OCI-LY3 (cell line): ENCODE measurements at regions not wholly inside any gene's neighbourhood (a gene's known extent, or its start where the extent isn't known, plus 50 kb on each side); places are given as distances from the start of the nearest gene placed in this dataset.

ENCODE experiments used
- H2AFZ ChIP-seq: fragments of 200-600, 300-600 bp; shearing (Covaris generic); 2 replicates; pipeline ENCODE4 v1.6.0; 2014; ENCODE audit warnings: antibody characterized with exemption, low read depth, low read length
- H3K27ac ChIP-seq: fragments of 200-600, 300-600 bp; sonication (generic); 2 replicates; pipeline ENCODE4 v1.5.1; 2014; ENCODE audit warnings: mild to moderate bottlenecking, low read length, moderate library complexity, mixed read lengths
- H3K27me3 ChIP-seq: fragments of 200-600, 300-600 bp; sonication (generic); 2 replicates; pipeline ENCODE4 v1.6.1; 2014; ENCODE audit warnings: low read depth, low read length, mixed read lengths
- H3K36me3 ChIP-seq: fragments of 200-600, 300-600 bp; sonication (generic); replicated peaks from 2 replicates; pipeline ENCODE3; 2014; ENCODE audit warnings: low read depth, low read length, mixed read lengths
- H3K4me1 ChIP-seq: fragments of 300-600, 200-600 bp; sonication (generic); 2 replicates; pipeline ENCODE4 v1.6.1; 2014; ENCODE audit warnings: low read length, mixed read lengths
- H3K4me2 ChIP-seq: fragments of 200-600, 300-600 bp; sonication (generic); 2 replicates; pipeline ENCODE4 v1.6.1; 2014; ENCODE audit warnings: low read length, mixed read lengths
- H3K4me3 ChIP-seq: fragments of 300-600, 200-600 bp; sonication (generic); 2 replicates; pipeline ENCODE4 v1.5.1; 2014; ENCODE audit warnings: antibody characterized with exemption, mild to moderate bottlenecking, low read length, moderate library complexity
- H3K79me2 ChIP-seq: fragments of 300-600, 200-600 bp; shearing (Covaris generic); 2 replicates; pipeline ENCODE4 v1.6.1; 2014; ENCODE audit warnings: mild to moderate bottlenecking, low read length, mixed read lengths
- H3K9ac ChIP-seq: fragments of 300-600, 200-600 bp; shearing (Covaris generic); 2 replicates; pipeline ENCODE4 v1.6.0; 2014; ENCODE audit warnings: mild to moderate bottlenecking, low read length, moderate library complexity
- H3K9me3 ChIP-seq: fragments of 200-600, 300-600 bp; shearing (Covaris generic); 2 replicates; pipeline ENCODE4 v1.6.1; 2014; ENCODE audit warnings: low read length, mixed read lengths; ENCODE audit not compliant: insufficient read depth
- H4K20me1 ChIP-seq: fragments of 200-600, 300-600 bp; sonication (generic); 2 replicates; pipeline ENCODE4 v1.6.1; 2016; ENCODE audit warnings: low read length, mixed read lengths; ENCODE audit not compliant: insufficient read depth
- CTCF ChIP-seq: fragments of 200-600, 300-600 bp; sonication (generic); IDR thresholded peaks from 2 replicates; pipeline ENCODE4 v1.5.1; 2014; ENCODE audit warnings: antibody characterized with exemption, low read length, low read depth
- EZH2phosphoT487 ChIP-seq: fragments of 200-600 bp; shearing (Covaris generic); IDR thresholded peaks from 2 replicates; pipeline ENCODE4 v1.6.1; 2018; ENCODE audit warnings: antibody characterized with exemption, mixed run types, low read depth

DNA sequence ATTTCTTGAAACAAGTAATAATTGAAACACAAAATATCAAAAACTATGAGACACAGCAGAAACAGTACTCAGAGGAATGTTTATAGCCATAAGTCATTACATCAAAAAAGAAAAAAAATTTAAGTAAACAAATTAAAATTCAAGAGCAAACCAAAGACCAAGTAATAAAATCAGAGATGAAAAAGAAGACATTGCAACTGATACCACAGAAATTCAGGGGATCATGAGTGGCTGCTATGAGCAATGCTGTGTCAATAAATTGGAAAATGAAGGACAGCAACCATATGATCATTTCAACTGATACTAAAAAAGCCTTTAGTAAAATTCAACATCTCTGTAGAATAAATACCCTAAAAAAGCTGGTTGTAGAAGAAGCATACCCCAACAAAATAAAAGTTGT, 644.1 kb upstream of the BCHE start:
- Histone ChIP-seq H3K27ac (no peak overlapping the region), H3K79me2 (no peaks in the 10 kb centered on the region), H3K9me3 (no peaks in the 10 kb centered on the region), H3K27me3 (no peaks in the 10 kb centered on the region), H3K4me3 (no peak overlapping the region), H3K36me3 (no peaks in the 10 kb centered on the region), H3K9ac (no peak overlapping the region), H4K20me1 (no peaks in the 10 kb centered on the region), H3K4me1 (no peaks in the 10 kb centered on the region), H2AFZ (no peak overlapping the region), H3K4me2 (no peak overlapping the region)
- TF ChIP-seq CTCF (no peak), EZH2phosphoT487 (no peak)

DNA sequence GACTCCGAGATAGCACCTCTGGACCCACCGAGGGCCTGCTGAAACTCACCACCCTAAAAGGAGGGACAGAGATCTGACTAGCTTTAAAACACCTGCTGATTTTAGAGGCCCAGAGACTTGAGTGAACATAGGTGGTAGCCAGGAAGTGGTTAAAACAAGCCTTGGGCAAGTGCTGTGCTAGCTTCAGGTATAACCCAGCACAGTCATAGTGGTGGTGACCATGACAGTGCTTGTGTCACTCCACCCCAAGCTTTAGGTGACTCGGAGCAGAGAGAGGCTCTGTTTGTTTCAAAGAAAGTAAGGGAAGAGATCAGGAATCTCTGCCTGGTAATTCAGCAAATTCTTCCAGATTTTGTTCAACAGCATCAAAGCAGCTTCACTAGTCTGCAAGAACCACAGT, 641.1 kb upstream of the BCHE start:
- TF ChIP-seq CTCF: no peak
- Histone ChIP-seq H3K4me2 (no peak overlapping the region), H3K9me3 (no peaks in the 10 kb centered on the region), H3K4me3 (no peak overlapping the region), H3K9ac (no peak overlapping the region), H4K20me1 (no peaks in the 10 kb centered on the region), H3K36me3 (no peaks in the 10 kb centered on the region), H2AFZ (no peak overlapping the region), H3K27ac (no peak overlapping the region), H3K79me2 (no peaks in the 10 kb centered on the region), H3K27me3 (no peaks in the 10 kb centered on the region), H3K4me1 (no peaks in the 10 kb centered on the region)

DNA sequence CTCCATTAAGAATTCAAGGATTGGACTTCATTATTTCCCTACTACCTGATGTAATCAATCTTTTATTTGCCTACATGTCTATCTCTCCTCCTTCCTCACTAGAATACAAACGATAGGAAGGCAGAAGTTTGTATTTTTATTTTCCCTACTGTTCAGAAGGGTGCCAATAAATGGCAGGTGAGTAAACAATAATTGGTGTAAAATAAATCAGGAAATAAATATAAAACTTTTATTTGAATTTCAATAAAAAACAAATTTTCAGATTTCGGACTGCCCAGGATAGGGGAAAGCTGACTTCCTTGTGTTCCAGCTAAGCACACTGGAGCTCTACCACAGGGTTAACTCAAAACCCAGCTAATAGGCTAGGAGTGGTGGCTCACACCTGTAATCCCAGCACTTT, 636.3 kb upstream of the BCHE start:
- H3K4me2 ChIP-seq: no peak overlapping the region
- TF ChIP-seq CTCF (no peak), EZH2phosphoT487 (no peak)
- H4K20me1 ChIP-seq: no peaks in the 10 kb centered on the region
- no peaks in the 10 kb centered on the region for H3K27me3 ChIP-seq
- H3K4me1 ChIP-seq: peaks cover 18% of the 10 kb centered on the region
- H3K9ac ChIP-seq: no peak overlapping the region
- H3K4me3 ChIP-seq: no peak overlapping the region
- no peak overlapping the region for H3K27ac ChIP-seq
- H2AFZ ChIP-seq: no peak overlapping the region
- no peaks in the 10 kb centered on the region for H3K9me3 ChIP-seq
- H3K36me3 ChIP-seq: no peaks in the 10 kb centered on the region
- H3K79me2 ChIP-seq: no peaks in the 10 kb centered on the region

DNA sequence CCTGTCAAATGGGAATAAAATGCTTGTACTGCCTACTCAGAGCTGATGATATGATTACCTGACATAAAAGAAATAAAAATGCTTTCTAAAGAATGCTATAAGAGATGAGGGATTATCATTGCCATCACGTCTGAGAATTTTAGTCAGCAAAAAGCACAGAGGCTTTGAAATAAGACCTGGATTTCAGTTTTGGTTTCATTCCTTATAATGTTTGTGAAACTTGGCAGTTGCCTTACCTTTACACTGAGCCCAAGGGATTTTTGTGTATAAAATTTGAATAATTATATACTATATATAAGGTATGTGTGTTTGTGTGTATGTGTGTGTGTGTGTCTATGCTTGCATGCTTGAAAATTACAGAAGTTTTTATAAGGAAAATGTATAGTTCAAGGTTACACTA, 634.8 kb upstream of the BCHE start:
- TF ChIP-seq CTCF: no peak
- no peak for TF ChIP-seq EZH2phosphoT487
- Histone ChIP-seq H3K27me3 (no peaks in the 10 kb centered on the region), H3K9me3 (no peaks in the 10 kb centered on the region), H3K79me2 (no peaks in the 10 kb centered on the region), H3K4me3 (no peak overlapping the region), H2AFZ (no peak overlapping the region), H3K27ac (peak overlapping the region; percentile 9; the same call in 1 of the 2 replicates), H3K4me2 (peak overlapping the region; percentile 36), H4K20me1 (no peaks in the 10 kb centered on the region), H3K9ac (no peak overlapping the region), H3K4me1 (peaks cover 18% of the 10 kb centered on the region), H3K36me3 (no peaks in the 10 kb centered on the region)
